Activated CD4-positive, alpha-beta T cell treated with anti-CD3 and anti-CD28 coated beads, Interleukin-2, amount 50 U/mL, for 16 hours (primary cell): ENCODE measurements at regions not wholly inside any gene's neighbourhood (a gene's known extent, or its start where the extent isn't known, plus 50 kb on each side); places are given as distances from the start of the nearest gene placed in this dataset.
"Not testable (repeated sequence)": the region's sequence is repeated elsewhere in the genome, so short reads cannot be mapped to it uniquely, and the experiment has no call there.

Source experiments
- DNase-seq: peaks from one replicate; pipeline ENCODE4 v3.0.0-alpha.2; 2020

DNA sequence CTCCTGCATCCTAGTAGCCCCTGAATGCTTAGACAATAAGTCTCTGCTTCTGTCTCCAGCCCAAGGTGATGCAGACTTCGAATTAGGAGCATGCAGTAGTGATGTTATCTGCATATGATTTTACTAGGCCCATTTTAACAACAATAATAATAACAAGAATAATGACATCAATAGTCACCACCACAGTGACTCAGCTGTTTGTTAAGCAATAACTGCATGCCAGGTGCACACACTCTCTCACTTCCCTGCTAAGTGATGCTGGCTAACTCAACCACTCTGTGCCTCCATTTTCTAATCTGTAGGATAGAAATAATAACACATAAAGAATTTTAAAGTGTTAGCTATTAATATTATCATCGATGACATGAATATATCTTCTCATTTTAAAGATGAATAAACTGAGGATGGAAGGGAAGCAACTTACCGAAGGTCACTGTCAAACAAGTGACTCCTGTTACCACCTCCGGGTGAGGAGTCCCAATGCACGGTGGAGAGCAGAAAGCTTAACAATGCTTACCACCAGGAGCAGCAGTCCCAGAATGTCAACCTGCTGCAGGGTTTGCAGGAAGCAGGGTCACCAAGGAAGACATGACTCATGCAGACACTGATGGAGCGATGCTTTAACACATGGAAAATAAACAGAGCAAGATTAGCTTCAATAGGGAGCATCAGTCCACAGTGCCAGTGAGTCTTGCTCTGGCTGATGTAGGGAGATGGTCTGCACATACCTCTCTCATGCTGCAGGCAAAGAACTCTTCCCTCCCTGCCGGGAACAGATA lies 290.2 kb downstream of the SPATA17 start:
- DNase-seq: no peak

DNA sequence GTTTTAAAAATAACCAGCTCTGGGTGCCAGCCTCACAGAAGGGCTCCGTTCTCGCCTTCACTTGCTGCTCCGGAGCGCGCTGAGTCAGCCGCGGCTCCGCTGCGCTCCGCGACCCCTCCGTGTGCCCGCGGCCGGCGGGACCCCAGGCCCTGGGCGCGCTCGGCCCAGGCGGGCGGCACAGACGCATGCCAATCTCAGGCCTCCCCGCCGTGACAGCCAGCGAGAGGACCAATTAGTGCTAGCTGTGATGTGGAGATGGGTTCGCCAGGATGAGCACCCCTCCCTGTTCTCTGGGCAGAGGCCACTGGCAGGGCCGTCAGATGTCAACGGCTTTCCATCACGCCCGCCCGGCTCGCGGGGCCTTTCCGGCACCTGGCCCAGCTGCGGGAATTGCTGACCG lies 293.8 kb downstream of the SPATA17 start:
- no peak for DNase-seq

DNA sequence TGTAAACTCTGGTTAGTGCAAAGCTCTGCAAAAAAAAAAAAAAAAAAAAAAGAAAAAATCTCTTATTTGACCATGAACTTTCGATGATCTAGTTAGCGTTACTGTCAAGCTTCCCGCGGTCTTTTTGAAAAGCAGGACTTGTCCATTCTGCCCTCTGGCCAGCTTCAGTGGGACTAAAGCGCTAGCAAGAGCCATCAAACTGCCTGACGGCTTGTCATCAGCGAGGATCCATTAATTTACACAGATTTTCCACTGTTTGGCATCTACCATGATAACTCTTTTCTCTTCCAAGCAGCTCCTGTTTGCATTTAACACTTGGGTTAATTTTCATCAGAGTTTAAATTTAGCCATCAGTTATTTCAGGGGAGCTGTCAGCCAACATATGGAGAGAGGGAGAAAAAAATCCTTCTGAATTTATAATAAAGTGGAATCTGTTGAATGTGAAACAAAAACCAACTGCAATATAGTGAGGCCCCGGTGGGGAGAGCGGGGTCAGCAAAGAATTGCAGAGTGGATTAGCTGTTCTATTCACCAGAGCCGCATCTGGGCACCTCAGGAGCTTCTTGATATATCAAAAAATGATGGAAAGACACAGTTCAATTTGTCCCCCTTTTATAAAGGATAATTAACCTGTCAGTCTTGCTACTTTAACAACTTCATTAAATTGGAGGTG lies 298.2 kb downstream of the SPATA17 start:
- no peak for DNase-seq

DNA sequence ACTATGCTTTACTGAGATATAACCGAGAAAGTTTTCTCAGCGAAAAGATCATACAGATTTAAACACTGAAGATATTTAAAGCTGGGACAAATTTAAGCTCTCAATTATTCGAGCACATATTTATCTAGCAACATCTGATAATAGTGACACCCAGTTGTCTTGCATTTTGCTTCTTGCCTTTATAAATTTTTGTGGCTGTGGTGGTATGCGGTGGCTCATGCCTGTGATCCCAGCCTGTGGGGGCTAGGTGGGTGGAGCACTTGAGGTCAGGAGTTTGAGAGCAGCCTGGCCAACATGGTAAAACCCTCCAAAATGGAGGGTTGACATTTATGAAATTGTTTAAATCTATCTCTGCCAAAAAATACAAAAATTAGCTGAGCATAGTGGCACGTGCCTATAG lies 312.2 kb downstream of the SPATA17 start:
- DNase-seq: no peak

DNA sequence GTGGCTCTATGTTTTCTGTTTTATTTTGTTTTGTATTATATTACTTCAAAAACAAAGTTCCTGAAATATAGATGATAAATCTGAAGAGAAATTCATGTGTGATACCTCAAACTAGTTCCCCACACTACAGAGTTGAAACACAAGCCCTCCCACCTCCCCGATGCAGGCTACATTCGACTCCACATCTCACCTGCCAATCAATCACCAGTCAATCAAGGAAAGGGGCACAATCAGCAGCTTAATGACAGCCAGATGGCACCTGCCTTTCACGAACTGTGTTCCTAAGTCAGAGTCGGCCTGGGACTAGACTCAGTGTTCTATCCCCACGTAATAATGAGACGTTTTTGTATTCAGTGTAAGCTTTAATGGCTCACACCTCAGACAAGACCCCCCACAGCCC lies 313.4 kb downstream of the SPATA17 start:
- DNase-seq: no peak

DNA sequence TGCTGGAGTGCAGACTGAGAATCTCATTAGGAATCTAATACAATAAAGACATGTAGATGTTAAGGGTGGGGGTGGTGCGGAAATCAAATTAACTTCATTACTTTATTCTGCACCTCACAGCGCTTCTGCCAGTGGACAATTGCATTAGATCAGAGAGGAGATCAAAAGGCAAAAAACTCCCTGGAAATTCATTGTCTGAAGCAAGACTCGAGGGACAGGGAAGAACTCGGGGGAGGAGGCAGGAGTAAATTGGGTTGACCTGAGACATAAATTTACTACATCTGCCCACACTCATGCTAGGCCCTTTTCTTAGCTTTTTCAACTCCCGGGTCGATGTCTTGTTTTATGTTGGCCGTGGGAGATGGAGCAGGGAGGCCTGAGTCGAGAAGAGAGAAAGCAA lies 315.4 kb downstream of the SPATA17 start:
- DNase-seq: no peak

DNA sequence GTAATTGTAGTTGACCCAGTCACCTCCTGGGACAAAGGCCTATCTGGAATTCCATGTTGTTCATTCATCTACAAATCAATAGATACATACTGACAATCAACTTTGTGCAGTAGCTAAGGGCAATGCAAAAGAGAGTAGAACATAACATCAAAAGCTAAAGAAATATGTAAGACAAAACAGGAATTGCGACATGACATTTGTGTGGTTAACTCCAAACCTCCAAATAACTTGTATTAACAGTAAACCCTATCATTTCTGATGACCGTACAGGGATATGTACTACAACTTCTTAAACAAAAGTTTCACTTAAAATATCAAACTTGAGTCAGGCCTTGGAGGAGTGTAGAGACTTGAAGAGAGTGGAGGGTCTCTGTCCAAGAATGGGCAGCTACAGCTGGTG lies 317.6 kb downstream of the SPATA17 start:
- no peak for DNase-seq

DNA sequence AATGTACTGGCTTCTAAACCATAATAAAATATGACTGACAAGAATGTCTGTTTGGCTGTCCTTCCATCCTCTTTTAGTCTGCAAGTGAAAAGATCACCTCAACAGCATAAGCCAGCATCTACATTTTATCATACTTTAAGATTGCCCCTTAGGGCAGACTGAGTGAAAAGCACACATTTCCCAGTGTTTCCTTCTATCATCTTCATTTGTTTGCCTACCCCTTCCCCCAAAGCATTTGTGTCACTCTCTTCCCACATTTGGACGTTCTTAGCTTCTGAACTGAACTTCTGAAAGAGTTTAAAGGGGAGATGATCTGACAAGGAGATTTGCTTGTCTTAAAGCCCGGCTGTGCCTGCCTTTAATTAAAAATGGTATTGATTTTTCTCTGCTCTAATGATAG lies 322.2 kb downstream of the SPATA17 start:
- DNase-seq: no peak

DNA sequence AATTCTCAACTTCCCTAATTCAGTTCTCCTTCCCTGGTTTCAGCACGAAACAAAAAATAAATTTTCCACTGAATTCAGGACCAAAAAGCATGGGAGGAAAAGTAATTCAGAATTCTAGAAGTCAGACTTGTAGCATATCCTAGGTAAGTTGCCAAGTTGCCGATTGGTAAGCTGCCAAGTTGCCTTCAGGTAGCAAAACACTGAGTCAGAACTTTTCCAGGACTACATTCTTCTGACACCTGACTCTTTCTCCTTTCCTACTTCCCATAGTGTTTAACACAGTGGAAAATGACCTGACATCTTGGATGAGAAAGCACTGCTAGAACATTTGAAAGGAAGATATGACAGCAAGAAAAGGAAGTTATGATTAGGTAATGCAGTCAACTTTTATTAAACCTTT lies 322.8 kb downstream of the SPATA17 start:
- DNase-seq: no peak

DNA sequence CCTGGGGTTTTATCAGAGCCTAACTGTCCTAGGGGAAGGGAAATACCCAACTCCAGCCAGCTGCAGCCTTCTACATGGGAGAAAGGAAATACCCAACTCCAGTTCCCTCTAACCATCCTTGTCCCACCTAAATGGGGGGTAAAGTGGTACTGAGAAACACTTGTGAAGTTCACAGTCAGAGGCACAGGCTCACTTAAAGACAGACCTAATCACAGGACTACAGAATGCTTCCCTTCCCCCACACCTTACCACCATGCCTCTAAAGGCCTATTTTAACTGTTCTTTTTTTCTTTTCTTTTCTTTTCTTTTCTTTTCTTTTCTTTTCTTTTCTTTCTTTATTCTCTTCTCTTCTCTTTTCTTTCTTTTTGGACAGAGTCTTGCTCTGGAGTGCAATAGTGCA lies 324.6 kb downstream of the SPATA17 start:
- no peak for DNase-seq

DNA sequence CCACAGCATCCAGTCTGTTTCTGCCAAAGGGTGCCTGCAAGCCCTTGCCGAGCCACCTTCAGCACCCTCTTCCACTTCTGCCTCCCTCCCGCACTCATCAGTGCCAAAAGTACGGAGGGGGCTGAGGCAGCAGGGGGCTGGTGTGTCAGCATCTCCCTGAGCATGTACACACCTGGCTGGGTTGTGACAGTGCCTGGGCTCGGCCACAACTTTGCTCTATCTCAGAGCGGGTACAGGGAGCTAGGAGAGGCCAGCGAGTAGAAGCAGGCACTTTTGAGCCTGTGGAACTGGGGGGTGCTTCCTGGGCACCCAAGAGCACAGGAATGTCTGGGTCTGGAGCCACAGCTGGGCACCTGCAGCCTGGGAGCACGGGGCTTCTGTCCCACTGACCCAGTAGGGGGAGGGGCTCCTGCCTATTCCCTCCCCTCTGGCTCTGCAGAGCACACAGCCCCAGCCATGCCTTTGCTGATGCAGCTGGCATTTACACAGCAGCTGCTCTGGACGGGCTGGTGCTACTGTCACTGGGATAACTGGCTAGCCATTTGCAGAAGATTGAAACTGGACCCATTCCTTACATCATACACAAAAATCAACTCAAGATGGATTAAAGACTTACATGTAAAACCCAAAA lies 319.8 kb upstream of the RRP15 start:
- DNase-seq: no peak

DNA sequence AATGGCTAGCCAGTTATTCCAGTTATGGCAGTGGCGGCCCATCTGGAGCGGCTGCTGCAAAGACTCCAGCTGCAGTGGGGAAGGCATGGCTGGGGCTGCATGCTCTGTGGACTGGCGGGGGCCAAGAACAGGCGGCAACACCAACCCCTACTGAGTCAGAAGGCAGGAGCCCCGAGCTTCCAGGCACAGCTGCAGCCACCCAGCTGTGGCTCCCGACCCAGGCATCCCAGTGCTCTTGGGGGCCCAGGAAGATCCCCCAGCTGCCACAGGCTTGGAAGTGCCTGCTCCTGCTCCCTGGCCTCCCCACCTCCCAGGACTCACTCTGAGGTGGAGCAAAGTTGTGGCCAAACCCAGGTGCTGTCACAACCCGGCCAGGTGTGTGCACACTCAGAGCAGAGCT lies 317.0 kb upstream of the RRP15 start:
- no peak for DNase-seq

DNA sequence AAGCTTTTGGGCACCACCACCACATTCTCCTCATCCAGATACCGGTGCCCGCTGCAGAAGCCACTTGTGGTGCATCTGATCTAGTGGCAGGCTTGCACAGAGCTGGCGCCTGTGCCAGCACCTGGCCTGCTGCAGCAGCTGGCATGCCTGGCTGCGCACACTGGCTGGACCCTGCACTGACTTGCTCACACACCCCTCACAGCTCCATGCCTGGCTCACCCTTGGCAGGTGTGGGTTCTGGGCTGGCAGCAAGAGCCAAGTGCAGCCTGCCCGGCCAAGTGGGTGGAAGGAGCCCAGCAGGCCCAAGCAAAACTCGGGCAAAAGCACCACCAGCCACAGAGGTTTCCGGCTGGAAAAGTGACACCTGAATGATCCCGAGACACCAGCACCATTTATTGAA lies 315.7 kb upstream of the RRP15 start:
- no peak for DNase-seq

DNA sequence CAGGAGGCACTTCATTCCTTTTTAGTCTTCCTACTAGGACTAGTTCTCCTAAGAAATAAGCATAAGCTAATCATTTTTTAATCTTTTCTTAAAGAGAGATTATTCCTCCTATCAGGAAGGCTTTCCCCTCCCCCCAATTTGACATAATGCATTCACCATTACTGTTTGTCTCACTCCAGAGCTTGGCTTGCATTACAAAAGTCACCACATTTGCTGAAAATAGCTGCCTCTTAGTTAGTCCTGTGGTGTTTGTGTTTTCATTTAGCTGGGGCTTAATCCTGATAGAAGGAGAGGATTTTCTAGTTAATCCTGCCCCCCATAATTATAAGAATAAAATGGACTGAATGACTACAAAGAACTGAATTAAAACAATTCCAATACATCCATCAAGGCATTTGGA lies 307.1 kb upstream of the RRP15 start:
- DNase-seq: no peak

DNA sequence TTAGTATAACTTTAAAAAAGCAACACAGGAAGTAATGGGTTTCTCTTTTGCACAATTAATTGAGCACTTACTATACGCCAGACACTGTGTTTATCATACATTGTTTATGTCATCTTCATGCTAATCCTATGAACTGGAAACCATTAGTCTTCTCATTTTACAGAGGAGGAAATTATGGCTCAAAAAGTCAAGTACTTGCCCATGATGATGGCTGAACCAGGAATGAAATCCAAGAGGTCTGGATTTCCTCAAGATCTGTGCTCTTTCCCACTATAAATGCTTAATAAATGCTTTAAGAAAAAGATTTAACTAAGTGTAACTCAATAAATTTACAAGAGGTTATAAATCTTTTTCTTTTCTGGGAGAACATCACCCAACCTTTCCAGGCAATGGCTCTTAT lies 303.7 kb upstream of the RRP15 start:
- DNase-seq: no peak

DNA sequence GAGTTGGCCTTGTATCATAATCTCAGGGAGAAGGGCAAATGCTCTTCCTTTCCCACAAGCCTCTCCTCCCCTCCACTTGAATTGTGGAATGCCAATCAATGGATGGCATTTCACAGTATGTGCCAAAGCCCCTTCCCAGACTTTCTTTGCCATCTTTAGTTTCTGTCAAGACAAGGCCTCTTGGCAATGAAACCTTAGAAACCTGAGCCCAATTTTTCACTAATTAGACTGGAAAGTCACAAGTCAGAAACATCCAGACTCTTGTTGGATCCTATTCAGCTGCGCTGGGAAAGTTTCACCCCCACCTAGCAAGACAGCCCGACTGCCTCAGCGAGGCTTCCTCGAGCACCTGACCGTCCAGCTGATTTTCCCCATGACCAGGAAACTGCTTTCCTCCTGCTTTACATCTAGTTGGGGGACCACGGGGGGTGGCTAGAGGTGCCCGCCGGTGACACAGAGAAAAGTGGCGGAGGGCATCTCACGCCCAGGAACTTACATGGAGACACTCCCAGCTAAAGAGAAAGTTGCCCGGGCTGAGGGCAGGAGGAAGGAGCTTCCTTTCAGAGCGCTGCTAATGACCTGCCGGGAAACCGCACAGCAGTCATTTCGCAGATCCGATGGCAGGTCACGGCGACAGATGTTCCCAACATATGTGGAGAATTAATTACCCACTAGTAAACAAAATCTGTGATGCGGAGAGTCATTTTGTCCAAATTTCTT lies 302.6 kb upstream of the RRP15 start:
- DNase-seq: no peak

DNA sequence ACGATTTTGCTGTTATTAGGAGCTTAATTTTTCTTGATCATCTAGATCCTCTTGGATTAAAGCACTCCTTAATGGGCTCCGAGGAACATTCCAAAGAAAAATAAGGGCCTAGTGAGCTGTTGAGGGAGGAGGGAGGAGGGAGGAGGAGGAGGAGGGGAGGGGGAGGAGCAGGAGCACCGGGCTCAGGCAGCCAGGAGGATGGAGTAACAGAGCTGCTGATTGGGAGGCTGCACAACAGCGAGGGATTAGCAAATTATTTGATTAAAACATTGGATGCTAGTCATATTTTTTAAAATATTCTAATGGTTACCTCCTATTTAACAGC lies 302.1 kb upstream of the RRP15 start:
- DNase-seq: no peak

DNA sequence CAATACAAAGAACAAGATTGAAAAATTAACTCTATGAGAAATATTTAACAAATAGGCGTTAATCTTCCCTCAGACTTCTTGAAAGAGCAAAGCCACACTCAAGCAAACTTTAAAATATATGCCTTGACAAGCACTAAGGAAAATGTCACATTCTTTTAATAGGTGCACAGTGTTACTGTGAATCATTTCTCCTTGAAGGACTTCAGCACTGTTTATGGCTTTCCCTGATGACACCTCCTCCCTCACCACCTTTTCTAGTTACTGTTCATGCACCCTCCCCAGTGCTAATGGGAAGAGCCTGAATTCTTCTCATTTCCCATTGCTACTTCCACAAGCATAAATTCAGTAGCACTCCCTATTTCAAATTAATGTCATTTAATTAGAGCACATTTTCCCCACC lies 299.5 kb upstream of the RRP15 start:
- DNase-seq: no peak

DNA sequence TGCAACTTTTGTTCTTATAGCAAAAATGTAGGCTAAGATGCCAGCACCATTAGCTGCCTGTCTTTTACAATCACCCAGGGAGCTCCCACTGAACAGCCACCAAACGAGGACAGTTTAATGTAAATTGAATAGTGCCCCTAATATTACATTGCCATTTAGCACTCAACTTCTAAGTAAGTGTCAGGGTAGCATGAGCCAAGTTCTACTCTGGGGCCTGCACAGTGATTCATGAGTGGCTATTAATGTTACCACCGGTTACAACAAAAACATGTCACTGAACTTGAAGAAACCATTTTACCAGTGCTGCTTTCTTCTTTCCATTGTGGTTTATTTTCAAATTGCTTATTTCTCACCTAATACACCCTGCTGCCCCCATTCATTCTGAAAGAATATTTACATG lies 295.6 kb upstream of the RRP15 start:
- no peak for DNase-seq

DNA sequence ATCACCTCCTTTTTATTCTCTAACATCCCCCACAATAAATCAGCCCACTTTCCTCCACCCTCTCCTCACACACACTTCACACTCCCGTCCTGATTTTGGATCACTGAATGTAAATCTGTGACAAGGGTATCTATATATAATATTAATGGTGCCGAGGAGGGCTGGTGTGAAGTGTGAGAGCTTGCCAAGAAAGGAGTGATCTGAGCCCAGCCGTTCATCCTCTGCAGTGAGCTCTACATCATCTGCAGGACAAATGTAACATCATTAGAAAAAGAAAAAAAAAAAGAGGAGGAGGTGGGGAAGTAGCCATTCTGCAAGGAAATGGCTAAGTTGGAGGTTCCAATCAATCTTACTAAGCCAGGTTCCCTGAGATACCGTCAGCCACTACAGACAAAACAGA lies 291.7 kb upstream of the RRP15 start:
- no peak for DNase-seq

DNA sequence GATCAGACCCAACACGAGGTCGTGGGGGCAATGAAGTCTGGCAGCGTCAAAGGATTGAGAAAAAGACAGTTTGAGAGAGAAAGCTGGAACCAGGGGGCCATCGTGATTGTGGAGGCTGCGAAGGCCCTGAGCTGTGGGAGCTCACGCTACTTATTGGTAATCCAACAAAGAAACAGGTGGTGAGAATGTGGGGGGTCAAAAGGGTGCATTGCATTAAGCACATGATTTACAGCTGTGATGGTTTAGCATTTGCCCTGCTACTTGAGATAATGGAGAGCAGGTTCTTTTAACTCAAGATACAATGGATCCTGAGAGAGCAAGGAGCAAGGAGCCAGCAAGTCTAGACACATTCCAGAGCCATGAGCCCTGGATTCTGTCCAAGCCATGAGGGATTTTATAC lies 276.8 kb upstream of the RRP15 start:
- not testable (repeated sequence) for DNase-seq

DNA sequence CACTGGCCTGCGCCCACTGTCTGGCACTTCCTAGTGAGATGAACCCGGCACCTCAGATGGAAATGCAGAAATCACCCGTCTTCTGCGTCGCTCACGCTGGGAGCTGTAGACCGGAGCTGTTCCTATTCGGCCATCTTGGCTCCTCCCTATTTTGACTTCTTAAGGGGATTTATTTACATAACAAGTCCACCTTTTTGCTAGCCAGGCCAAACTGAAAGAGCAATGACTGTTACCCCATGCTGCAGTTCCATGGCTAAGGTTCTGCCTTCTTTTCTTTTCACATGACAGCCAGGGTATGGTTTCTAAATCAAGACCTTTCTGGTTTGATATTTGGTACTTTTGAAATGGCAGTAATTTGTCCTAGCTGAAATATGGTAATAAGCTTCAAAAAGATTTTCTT lies 270.0 kb upstream of the RRP15 start:
- not testable (repeated sequence) for DNase-seq

DNA sequence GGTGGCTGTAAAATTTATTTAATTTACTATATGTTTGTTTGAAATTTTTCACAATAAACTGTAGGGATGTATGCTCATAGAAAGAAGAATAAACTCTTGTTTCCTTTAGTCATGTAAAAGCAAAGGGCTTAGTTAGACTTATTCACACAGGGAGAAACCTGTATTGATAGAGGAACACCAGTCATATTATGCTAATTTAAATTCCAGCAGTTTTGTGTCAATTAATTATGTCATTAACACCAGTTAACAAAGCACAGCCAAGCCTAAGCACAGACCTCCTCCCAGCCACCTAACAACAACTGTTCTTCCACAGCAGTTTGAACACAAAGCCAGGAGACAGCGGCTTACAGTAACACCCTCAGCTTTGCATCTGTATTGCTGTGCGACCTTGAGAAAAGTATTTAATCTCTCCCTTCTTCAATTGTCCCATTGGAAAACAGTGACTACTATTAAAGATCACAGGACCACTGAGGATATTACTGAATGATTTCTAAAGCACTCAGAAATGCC lies 260.8 kb upstream of the RRP15 start:
- DNase-seq: no peak

DNA sequence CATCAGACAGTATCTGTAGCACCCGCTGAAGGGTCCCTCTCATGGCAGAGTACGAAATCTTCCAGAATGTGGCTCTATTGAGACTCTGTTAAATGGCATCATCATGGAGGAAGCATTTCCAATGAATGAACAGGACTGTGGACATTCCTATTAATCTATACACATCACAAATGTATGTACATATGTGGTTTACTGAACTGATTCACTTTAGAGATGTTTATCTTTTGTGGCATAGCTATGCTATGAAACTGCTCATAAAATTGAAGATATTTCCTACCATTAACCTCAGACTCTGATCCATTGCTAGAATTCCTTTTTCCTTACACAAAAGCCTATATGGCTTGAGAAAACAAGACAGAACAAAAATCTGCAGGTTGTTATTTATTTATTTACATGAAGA lies 259.6 kb upstream of the RRP15 start:
- DNase-seq: no peak
